ENCODE measurements at regions not wholly inside any gene's neighbourhood (a gene's known extent, or its start where the extent isn't known, plus 50 kb on each side); places are given as distances from the start of the nearest gene placed in this dataset.
"Not testable (repeated sequence)": the region's sequence is repeated elsewhere in the genome, so short reads cannot be mapped to it uniquely, and the experiment has no call there.

- no peaks in the 10 kb centered on the region for H3K27me3 Mint-ChIP-seq
- no peaks in the 10 kb centered on the region for H3K9me3 Mint-ChIP-seq
- H3K4me1 Mint-ChIP-seq, result no peaks in the 10 kb centered on the region
- no peak overlapping the region for H3K4me3 Mint-ChIP-seq
- no peaks in the 10 kb centered on the region for H3K36me3 Mint-ChIP-seq
- no peak overlapping the region for H3K27ac Mint-ChIP-seq
- ATAC-seq, result no peak
Measured at GRCh38 chr9:26237256-26237655, 559.0 kb upstream of the TUSC1 start.

GRCh38 chr9:26234865-26235264 is 556.6 kb upstream of the TUSC1 start:
- H3K36me3 Mint-ChIP-seq, result no peaks in the 10 kb centered on the region
- H3K9me3 Mint-ChIP-seq, result no peaks in the 10 kb centered on the region
- H3K27ac Mint-ChIP-seq, result no peak overlapping the region
- no peaks in the 10 kb centered on the region for H3K27me3 Mint-ChIP-seq
- no peaks in the 10 kb centered on the region for H3K4me1 Mint-ChIP-seq
- H3K4me3 Mint-ChIP-seq, result no peak overlapping the region
- peak; percentile 59 for ATAC-seq

- no peak for ATAC-seq
- H3K27ac Mint-ChIP-seq, result no peak overlapping the region
- H3K9me3 Mint-ChIP-seq, result no peaks in the 10 kb centered on the region
- H3K27me3 Mint-ChIP-seq, result no peaks in the 10 kb centered on the region
- H3K36me3 Mint-ChIP-seq, result no peaks in the 10 kb centered on the region
- no peaks in the 10 kb centered on the region for H3K4me1 Mint-ChIP-seq
- H3K4me3 Mint-ChIP-seq, result no peak overlapping the region
Measured at GRCh38 chr9:26231391-26231790, 553.1 kb upstream of the TUSC1 start.

- ATAC-seq, result no peak
- Mint-ChIP-seq H3K27me3 (no peaks in the 10 kb centered on the region), H3K36me3 (no peaks in the 10 kb centered on the region), H3K4me1 (no peaks in the 10 kb centered on the region), H3K9me3 (no peaks in the 10 kb centered on the region), H3K4me3 (no peak overlapping the region), H3K27ac (no peak overlapping the region)
Measured at GRCh38 chr9:26229324-26230054, 551.2 kb upstream of the TUSC1 start.

- Mint-ChIP-seq H3K9me3 (no peaks in the 10 kb centered on the region), H3K27ac (no peak overlapping the region), H3K27me3 (no peaks in the 10 kb centered on the region), H3K4me3 (no peak overlapping the region), H3K4me1 (no peaks in the 10 kb centered on the region), H3K36me3 (no peaks in the 10 kb centered on the region)
- no peak for ATAC-seq
Measured at GRCh38 chr9:26228273-26228672, 550.0 kb upstream of the TUSC1 start.

- Mint-ChIP-seq H3K4me1 (no peaks in the 10 kb centered on the region), H3K27me3 (no peaks in the 10 kb centered on the region), H3K4me3 (no peak overlapping the region), H3K36me3 (no peaks in the 10 kb centered on the region), H3K9me3 (peaks cover 5% of the 10 kb centered on the region), H3K27ac (no peak overlapping the region)
- ATAC-seq, result no peak
Measured at GRCh38 chr9:26221290-26221689, 543.0 kb upstream of the TUSC1 start.

GRCh38 chr9:26220367-26220766 is 542.1 kb upstream of the TUSC1 start:
- no peak overlapping the region for H3K27ac Mint-ChIP-seq

GRCh38 chr9:26219961-26220360 is 541.7 kb upstream of the TUSC1 start:
- Mint-ChIP-seq H3K4me1 (no peaks in the 10 kb centered on the region), H3K4me3 (no peak overlapping the region), H3K9me3 (peaks cover 8% of the 10 kb centered on the region), H3K36me3 (no peaks in the 10 kb centered on the region), H3K27ac (no peak overlapping the region), H3K27me3 (no peaks in the 10 kb centered on the region)
- ATAC-seq, result no peak

More at GRCh38 chr9:26220367-26220766, 542.1 kb upstream of the TUSC1 start:
- Mint-ChIP-seq H3K27me3 (no peaks in the 10 kb centered on the region), H3K4me1 (no peaks in the 10 kb centered on the region), H3K36me3 (no peaks in the 10 kb centered on the region), H3K9me3 (peaks cover 8% of the 10 kb centered on the region), H3K4me3 (no peak overlapping the region)
- no peak for ATAC-seq

- ATAC-seq, result no peak
- no peaks in the 10 kb centered on the region for H3K27me3 Mint-ChIP-seq
- H3K9me3 Mint-ChIP-seq, result peaks cover 6% of the 10 kb centered on the region
- H3K4me1 Mint-ChIP-seq, result no peaks in the 10 kb centered on the region
- H3K36me3 Mint-ChIP-seq, result no peaks in the 10 kb centered on the region
- no peak overlapping the region for H3K4me3 Mint-ChIP-seq
- H3K27ac Mint-ChIP-seq, result no peak overlapping the region
Measured at GRCh38 chr9:26216702-26217101, 538.5 kb upstream of the TUSC1 start.

GRCh38 chr9:26214713-26215444 is 536.6 kb upstream of the TUSC1 start:
- not testable (repeated sequence) for ATAC-seq, H3K27me3 Mint-ChIP-seq, H3K4me1 Mint-ChIP-seq, H3K36me3 Mint-ChIP-seq, H3K27ac Mint-ChIP-seq, H3K4me3 Mint-ChIP-seq, H3K9me3 Mint-ChIP-seq

GRCh38 chr9:26210338-26210851 is 532.2 kb upstream of the TUSC1 start:
- Mint-ChIP-seq H3K4me3 (no peak overlapping the region), H3K27ac (no peak overlapping the region), H3K4me1 (no peaks in the 10 kb centered on the region), H3K9me3 (peaks cover 2% of the 10 kb centered on the region), H3K36me3 (no peaks in the 10 kb centered on the region), H3K27me3 (no peaks in the 10 kb centered on the region)
- ATAC-seq, result no peak

- Mint-ChIP-seq H3K4me3 (no peak overlapping the region), H3K4me1 (no peaks in the 10 kb centered on the region), H3K9me3 (peaks cover 2% of the 10 kb centered on the region), H3K27ac (no peak overlapping the region), H3K27me3 (no peaks in the 10 kb centered on the region), H3K36me3 (no peaks in the 10 kb centered on the region)
- no peak for ATAC-seq
Measured at GRCh38 chr9:26205261-26205660, 527.0 kb upstream of the TUSC1 start.

- H3K4me3 Mint-ChIP-seq, result no peak overlapping the region
- no peak overlapping the region for H3K27ac Mint-ChIP-seq
- no peak for ATAC-seq
- no peaks in the 10 kb centered on the region for H3K4me1 Mint-ChIP-seq
- peaks cover 17% of the 10 kb centered on the region for H3K9me3 Mint-ChIP-seq
- H3K27me3 Mint-ChIP-seq, result no peaks in the 10 kb centered on the region
- H3K36me3 Mint-ChIP-seq, result no peaks in the 10 kb centered on the region
Measured at GRCh38 chr9:26193237-26193636, 515.0 kb upstream of the TUSC1 start.

GRCh38 chr9:26191711-26192110 is 513.5 kb upstream of the TUSC1 start:
- ATAC-seq, result no peak
- peaks cover 15% of the 10 kb centered on the region for H3K9me3 Mint-ChIP-seq
- H3K4me1 Mint-ChIP-seq, result no peaks in the 10 kb centered on the region
- H3K4me3 Mint-ChIP-seq, result no peak overlapping the region
- no peaks in the 10 kb centered on the region for H3K36me3 Mint-ChIP-seq
- H3K27me3 Mint-ChIP-seq, result no peaks in the 10 kb centered on the region
- no peak overlapping the region for H3K27ac Mint-ChIP-seq

- no peaks in the 10 kb centered on the region for H3K4me1 Mint-ChIP-seq
- no peaks in the 10 kb centered on the region for H3K27me3 Mint-ChIP-seq
- H3K9me3 Mint-ChIP-seq, result no peaks in the 10 kb centered on the region
- ATAC-seq, result no peak
- no peak overlapping the region for H3K4me3 Mint-ChIP-seq
- no peak overlapping the region for H3K27ac Mint-ChIP-seq
- no peaks in the 10 kb centered on the region for H3K36me3 Mint-ChIP-seq
Measured at GRCh38 chr9:26181836-26182235, 503.6 kb upstream of the TUSC1 start.

- Mint-ChIP-seq H3K4me1 (no peaks in the 10 kb centered on the region), H3K27ac (no peak overlapping the region), H3K27me3 (no peaks in the 10 kb centered on the region), H3K4me3 (no peak overlapping the region), H3K36me3 (no peaks in the 10 kb centered on the region), H3K9me3 (no peaks in the 10 kb centered on the region)
- ATAC-seq, result no peak
Measured at GRCh38 chr9:26176628-26177027, 498.4 kb upstream of the TUSC1 start.
